ENCODE measurements at regions not wholly inside any gene's neighbourhood (a gene's known extent, or its start where the extent isn't known, plus 50 kb on each side); places are given as distances from the start of the nearest gene placed in this dataset.

- H3K36me3 Mint-ChIP-seq (ENCODE audit: low read depth): no peaks in the 10 kb centered on the region
- DNase-seq (no peak), ATAC-seq (ENCODE audit: low read depth) (no peak)
- ChIA-PET CTCF (no interaction called here), POLR2A (no interaction called here)
- TF ChIP-seq CTCF (IDR thresholded peaks at IDR 0.05): no peak
- H3K9me3 Mint-ChIP-seq: no peaks in the 10 kb centered on the region
- intact Hi-C loops (cut with micrococcal nuclease): no loop called here
- H3K27me3 Mint-ChIP-seq: no peaks in the 10 kb centered on the region
- peaks cover 55% of the 10 kb centered on the region for H3K4me1 Mint-ChIP-seq
- H3K27ac Mint-ChIP-seq: no peak overlapping the region
- H3K4me3 Mint-ChIP-seq: no peak overlapping the region
Observed at GRCh38 chr3:23663661-23664186, 142.0 kb upstream of the UBE2E1 start.

GRCh38 chr3:23664459-23664858, 141.3 kb upstream of the UBE2E1 start:
- POLR2A ChIA-PET: no interaction called here
- no peak overlapping the region for H3K4me3 Mint-ChIP-seq
- no peak for ATAC-seq (ENCODE audit: low read depth)
- H3K9me3 Mint-ChIP-seq: no peaks in the 10 kb centered on the region
- peaks cover 3% of the 10 kb centered on the region for H3K27me3 Mint-ChIP-seq
- no peaks in the 10 kb centered on the region for H3K36me3 Mint-ChIP-seq (ENCODE audit: low read depth)
- CTCF ChIA-PET: no interaction called here
- H3K4me1 Mint-ChIP-seq: peaks cover 48% of the 10 kb centered on the region
- DNase-seq: no peak
- intact Hi-C loops (cut with micrococcal nuclease): no loop called here
- no peak overlapping the region for H3K27ac Mint-ChIP-seq
- no peak for TF ChIP-seq CTCF (IDR thresholded peaks at IDR 0.05)

GRCh38 chr3:23665741-23666140, 140.0 kb upstream of the UBE2E1 start:
- no peak overlapping the region for H3K27ac Mint-ChIP-seq
- H3K4me1 Mint-ChIP-seq: peaks cover 38% of the 10 kb centered on the region

GRCh38 chr3:23666818-23667217, 138.9 kb upstream of the UBE2E1 start:
- CTCF ChIA-PET: no interaction called here
- Mint-ChIP-seq H3K36me3 (ENCODE audit: low read depth) (no peaks in the 10 kb centered on the region), H3K4me3 (no peak overlapping the region), H3K4me1 (peaks cover 27% of the 10 kb centered on the region), H3K9me3 (no peaks in the 10 kb centered on the region), H3K27ac (no peak overlapping the region), H3K27me3 (peaks cover 6% of the 10 kb centered on the region)
- intact Hi-C loops (cut with micrococcal nuclease): no loop called here
- DNase-seq (no peak), ATAC-seq (ENCODE audit: low read depth) (no peak)
- TF ChIP-seq CTCF (IDR thresholded peaks at IDR 0.05): no peak
- POLR2A ChIA-PET: no interaction called here

More at GRCh38 chr3:23665741-23666140, 140.0 kb upstream of the UBE2E1 start:
- ATAC-seq (ENCODE audit: low read depth) (no peak), DNase-seq (no peak)
- ChIA-PET CTCF (no interaction called here), POLR2A (no interaction called here)
- intact Hi-C loops (cut with micrococcal nuclease): no loop called here
- no peak overlapping the region for H3K4me3 Mint-ChIP-seq
- no peak for TF ChIP-seq CTCF (IDR thresholded peaks at IDR 0.05)
- no peaks in the 10 kb centered on the region for H3K36me3 Mint-ChIP-seq (ENCODE audit: low read depth)
- H3K27me3 Mint-ChIP-seq: peaks cover 4% of the 10 kb centered on the region
- no peaks in the 10 kb centered on the region for H3K9me3 Mint-ChIP-seq

- Mint-ChIP-seq H3K27me3 (peaks cover 10% of the 10 kb centered on the region), H3K27ac (no peak overlapping the region), H3K36me3 (ENCODE audit: low read depth) (no peaks in the 10 kb centered on the region), H3K4me3 (no peak overlapping the region), H3K4me1 (peaks cover 20% of the 10 kb centered on the region), H3K9me3 (no peaks in the 10 kb centered on the region)
- ATAC-seq (ENCODE audit: low read depth): peak; percentile 14
- ChIA-PET POLR2A (no interaction called here), CTCF (interaction anchor here (1.8 kb wide), 1 partner anchor 9 kb away, joined by 4 read pairs; no protein-coding TSS in a partner anchor)
- no peak for TF ChIP-seq CTCF (IDR thresholded peaks at IDR 0.05)
- DNase-seq: no peak
- intact Hi-C loops (cut with micrococcal nuclease): no loop called here
Observed at GRCh38 chr3:23667536-23668429, 138.0 kb upstream of the UBE2E1 start.
